Adrenal gland (tissue), 9 donors: ENCODE measurements at regions not wholly inside any gene's neighbourhood (a gene's known extent, or its start where the extent isn't known, plus 50 kb on each side); places are given as distances from the start of the nearest gene placed in this dataset.
A peak's percentile ranks its signal among the peaks of the same experiment; 100 is the strongest.

ENCODE experiments used
- DNase-seq, 7 donors: peaks; one replicate each; pipeline ENCODE4 v3.0.0-alpha.2; 2019 to 2020
- H3K27ac ChIP-seq, 5 donors: fragments of 200-600 bp; sonication (generic) in 4 of 5; 1 replicate in 3 of 5; 2 replicates in 2 of 5; pipeline versions ENCODE4 v1.5.1 to v1.8.0; 2016 to 2020; ENCODE audit warnings: mild to moderate bottlenecking in 1 of 5
- H3K27me3 ChIP-seq: fragments of 200-600 bp; 2 replicates; pipeline ENCODE4 v1.8.0; 2021
- H3K36me3 ChIP-seq, 2 donors: fragments of 200-600 bp; replicated peaks in 1 of 2; 1 replicate in 1 of 2; 2 replicates in 1 of 2; pipeline versions ENCODE4 v1.5.1 to v1.8.0; 2018 to 2022
- H3K4me1 ChIP-seq, 2 donors: fragments of 200-600 bp; replicated peaks in 1 of 2; 1 replicate in 1 of 2; 2 replicates in 1 of 2; pipeline versions ENCODE4 v1.5.1 to v1.8.0; 2018 to 2021
- H3K4me3 ChIP-seq, 4 donors: fragments of 200-600 bp; sonication (generic) in 3 of 4; one replicate each; pipeline ENCODE4 v1.5.1; 2016 to 2018
- H3K9me3 ChIP-seq, 3 donors: fragments of 200-600 bp; sonication (generic) in 1 of 3; replicated peaks in 1 of 3; 1 replicate in 2 of 3; 2 replicates in 1 of 3; pipeline versions ENCODE4 v1.5.1 to v1.8.0; 2016 to 2021
- POLR2A ChIP-seq, 2 donors: fragments of 450-650 bp; IDR thresholded peaks; one replicate each; pipeline ENCODE4 v1.6.1; 2017; ENCODE audit warnings: antibody characterized with exemption in 2 of 2, mild to moderate bottlenecking in 2 of 2, moderate library complexity in 1 of 2
- WGBS, 4 donors: extraction: QIAGEN DNeasy Blood & Tissue Kit in 2 of 4; methylation state at CpG; one replicate each; pipeline versions ENCODE4 v1.1.5 to v1.1.7; 2013 to 2017; 5-methylcytosine and 5-hydroxymethylcytosine counted together
- intact Hi-C, 2 donors: fragments of 100-400 bp; cut with DNase I; formaldehyde crosslinking; loops; one replicate each; pipeline versions ENCODE4 v1.14.1 to v1.15.0; 2022 to 2023
- TF ChIP-seq, protein P1 (sequence below), 6 experiments: fragments of 450-650 bp in 4 of 6; fragments of 200-600 bp in 2 of 6; sonication (generic) in 1 of 6; IDR thresholded peaks; 1 replicate in 5 of 6; 2 replicates in 1 of 6; pipeline versions ENCODE4 v1.5.1 to v1.8.0; 2016 to 2021; ENCODE audit warnings: antibody characterized with exemption in 6 of 6, mild to moderate bottlenecking in 2 of 6, moderate library complexity in 1 of 6
- donor health status: healthy with polysubstance abuse.
- donor health status: Bipolar disorder and iron deficiency.
- donor health status: DM: yes; HTN: yes; CAD: no.
- donor health status: DM: no; HTN: no; CAD: no.
- donor health status: DM: no; HTN: no; CAD: no.

DNA sequence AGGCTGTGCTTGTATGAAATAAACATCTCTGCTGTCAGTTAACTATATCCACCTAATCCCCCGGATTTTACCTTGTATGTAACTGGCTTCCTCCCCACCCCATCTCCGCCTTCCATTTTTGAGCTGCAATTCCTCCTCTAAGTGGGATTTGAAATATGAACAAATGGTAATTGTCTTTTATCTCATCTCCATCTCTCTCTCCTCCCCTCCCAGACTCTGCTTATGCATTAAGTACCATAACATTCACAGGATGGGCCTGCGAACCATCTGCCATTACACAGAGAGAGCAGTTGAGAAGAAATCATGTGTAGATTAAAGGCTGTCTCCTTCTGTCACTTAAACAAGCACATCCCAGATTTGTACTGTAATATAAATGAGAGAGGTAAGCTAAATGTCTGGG lies 1169.9 kb downstream of the TYW1 start:
- 35 to 42% (median 38%) methylated on average over 3 of the region's 3 CpGs for WGBS, 4 donors
- no peaks in the 10 kb centered on the region for H3K27me3 ChIP-seq
- intact Hi-C loops: no loop called here
- H3K27ac ChIP-seq: no peak overlapping the region
- no peak overlapping the region for H3K4me3 ChIP-seq
- H3K9me3 ChIP-seq: no peaks in the 10 kb centered on the region
- DNase-seq: no peak
- H3K36me3 ChIP-seq: no peaks in the 10 kb centered on the region
- TF ChIP-seq, protein P1, sequence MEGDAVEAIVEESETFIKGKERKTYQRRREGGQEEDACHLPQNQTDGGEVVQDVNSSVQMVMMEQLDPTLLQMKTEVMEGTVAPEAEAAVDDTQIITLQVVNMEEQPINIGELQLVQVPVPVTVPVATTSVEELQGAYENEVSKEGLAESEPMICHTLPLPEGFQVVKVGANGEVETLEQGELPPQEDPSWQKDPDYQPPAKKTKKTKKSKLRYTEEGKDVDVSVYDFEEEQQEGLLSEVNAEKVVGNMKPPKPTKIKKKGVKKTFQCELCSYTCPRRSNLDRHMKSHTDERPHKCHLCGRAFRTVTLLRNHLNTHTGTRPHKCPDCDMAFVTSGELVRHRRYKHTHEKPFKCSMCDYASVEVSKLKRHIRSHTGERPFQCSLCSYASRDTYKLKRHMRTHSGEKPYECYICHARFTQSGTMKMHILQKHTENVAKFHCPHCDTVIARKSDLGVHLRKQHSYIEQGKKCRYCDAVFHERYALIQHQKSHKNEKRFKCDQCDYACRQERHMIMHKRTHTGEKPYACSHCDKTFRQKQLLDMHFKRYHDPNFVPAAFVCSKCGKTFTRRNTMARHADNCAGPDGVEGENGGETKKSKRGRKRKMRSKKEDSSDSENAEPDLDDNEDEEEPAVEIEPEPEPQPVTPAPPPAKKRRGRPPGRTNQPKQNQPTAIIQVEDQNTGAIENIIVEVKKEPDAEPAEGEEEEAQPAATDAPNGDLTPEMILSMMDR (IDR thresholded peaks at IDR 0.05): no peak
- no peak for TF ChIP-seq POLR2A (IDR thresholded peaks at IDR 0.05)
- no peaks in the 10 kb centered on the region for H3K4me1 ChIP-seq

DNA sequence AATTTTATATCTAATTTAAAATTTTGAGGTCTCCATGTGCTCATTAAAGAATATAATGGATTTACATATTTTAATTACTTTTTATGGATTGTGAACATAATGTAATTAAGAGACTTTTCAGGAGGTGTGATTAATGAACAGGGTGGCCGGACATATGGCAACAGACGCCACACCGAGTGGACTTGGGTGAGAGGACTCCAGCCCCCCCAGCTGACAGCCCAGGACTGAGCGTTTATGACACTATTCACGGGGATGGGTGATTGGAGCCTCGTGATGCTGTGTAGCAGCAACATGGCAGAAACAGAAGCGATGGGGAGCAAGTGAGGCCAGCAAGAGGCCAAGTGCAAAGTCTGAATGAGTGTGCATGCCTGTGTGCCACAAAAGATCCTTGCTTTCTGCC lies 1176.9 kb downstream of the TYW1 start:
- H3K27ac ChIP-seq: no peak overlapping the region
- intact Hi-C loops: no loop called here
- TF ChIP-seq, protein P1 (IDR thresholded peaks at IDR 0.05): no peak
- TF ChIP-seq POLR2A (IDR thresholded peaks at IDR 0.05): no peak
- no peak for DNase-seq
- no peaks in the 10 kb centered on the region for H3K4me1 ChIP-seq
- H3K36me3 ChIP-seq: no peaks in the 10 kb centered on the region
- no peak overlapping the region for H3K4me3 ChIP-seq
- no peaks in the 10 kb centered on the region for H3K27me3 ChIP-seq
- no peaks in the 10 kb centered on the region for H3K9me3 ChIP-seq
- WGBS, 4 donors: 70 to 84% (median 81%) methylated on average over 7 of the region's 7 CpGs

DNA sequence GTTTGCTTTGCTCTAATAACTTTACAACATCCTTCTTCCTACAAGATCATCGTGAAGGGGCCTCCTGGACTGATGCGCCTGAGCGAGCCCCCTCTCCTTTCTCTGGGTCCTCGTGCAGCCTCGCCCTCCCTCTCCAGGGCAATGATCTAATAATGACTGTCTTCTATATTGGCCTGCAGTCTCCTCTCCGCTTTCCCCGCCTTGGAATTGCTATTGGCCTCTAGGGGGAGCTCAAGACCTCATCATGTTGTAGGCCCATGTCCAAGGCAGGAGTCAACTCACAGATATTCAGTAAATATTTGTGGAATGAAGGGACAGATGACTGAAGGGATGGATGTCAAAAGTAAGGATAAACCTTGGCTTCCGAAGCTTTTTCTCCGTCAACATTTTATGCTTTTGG lies 1180.3 kb downstream of the TYW1 start:
- Histone ChIP-seq H3K4me3 (no peak overlapping the region), H3K27me3 (no peaks in the 10 kb centered on the region), H3K27ac (no peak overlapping the region), H3K9me3 (no peaks in the 10 kb centered on the region), H3K36me3 (no peaks in the 10 kb centered on the region), H3K4me1 (no peaks in the 10 kb centered on the region)
- 8 to 35% (median 15%) methylated on average over 9 of the region's 9 CpGs for WGBS, 4 donors
- DNase-seq: peak; percentile 41 to 82 (median 61)
- no peak for TF ChIP-seq POLR2A (IDR thresholded peaks at IDR 0.05)
- TF ChIP-seq, protein P1 (IDR thresholded peaks at IDR 0.05): peak; percentile 59 to 75 (median 67)
- intact Hi-C loops: no loop called here

DNA sequence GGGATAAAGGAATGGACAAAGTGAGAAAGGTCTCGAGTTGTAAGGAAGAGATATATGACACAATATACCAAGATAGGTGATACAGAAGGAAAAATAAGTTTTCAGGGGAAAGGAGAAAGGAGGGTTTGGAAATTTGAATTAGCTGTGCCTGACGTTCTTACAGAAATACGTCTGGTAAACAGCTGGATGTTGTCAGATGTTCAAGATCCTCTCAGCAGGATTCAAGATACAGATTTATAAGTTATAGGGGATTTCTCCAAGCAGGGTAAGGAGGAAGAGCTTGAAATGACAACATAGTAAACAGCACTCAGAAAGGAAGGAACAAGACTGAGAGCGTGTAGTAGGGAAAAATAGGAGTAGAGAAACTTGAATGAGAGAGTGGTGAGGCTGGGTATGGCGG lies 1184.1 kb downstream of the TYW1 start:
- Histone ChIP-seq H3K4me3 (no peak overlapping the region), H3K4me1 (no peaks in the 10 kb centered on the region), H3K27me3 (no peaks in the 10 kb centered on the region), H3K27ac (no peak overlapping the region), H3K36me3 (no peaks in the 10 kb centered on the region), H3K9me3 (no peaks in the 10 kb centered on the region)
- no peak for TF ChIP-seq POLR2A (IDR thresholded peaks at IDR 0.05)
- TF ChIP-seq, protein P1 (IDR thresholded peaks at IDR 0.05): no peak
- no peak for DNase-seq
- 68 to 84% (median 73%) methylated on average over 5 of the region's 5 CpGs for WGBS, 4 donors
- intact Hi-C loops: no loop called here
